ENCODE measurements at regions not wholly inside any gene's neighbourhood (a gene's known extent, or its start where the extent isn't known, plus 50 kb on each side); places are given as distances from the start of the nearest gene placed in this dataset.

- H3K4me3 ChIP-seq (ENCODE audit: low read depth, low read length) = no peak overlapping the region
- no peak for DNase-seq (ENCODE audit: low read depth)
These were observed 56.0 kb downstream of the BOD1L2 start for GRCh38 chr18:57202881-57203280.

- H3K4me3 ChIP-seq (ENCODE audit: low read depth, low read length) = no peak overlapping the region
- DNase-seq (ENCODE audit: low read depth) = no peak
These were observed 58.8 kb downstream of the BOD1L2 start for GRCh38 chr18:57205641-57206040.

GRCh38 chr18:57207124-57207916, 60.4 kb downstream of the BOD1L2 start:
- H3K4me3 ChIP-seq (ENCODE audit: low read depth, low read length) = no peak overlapping the region
- no peak for DNase-seq (ENCODE audit: low read depth)

- H3K4me3 ChIP-seq (ENCODE audit: low read depth, low read length) = no peak overlapping the region
- DNase-seq (ENCODE audit: low read depth) = no peak
These were observed 61.2 kb downstream of the BOD1L2 start for GRCh38 chr18:57208047-57208446.

- no peak for DNase-seq (ENCODE audit: low read depth)
- peak overlapping the region; percentile 3 for H3K4me3 ChIP-seq (ENCODE audit: low read depth, low read length)
These were observed 62.8 kb downstream of the BOD1L2 start for GRCh38 chr18:57209713-57210106.

GRCh38 chr18:57210107-57210715, 63.3 kb downstream of the BOD1L2 start:
- DNase-seq (ENCODE audit: low read depth) = peak; percentile 26
- H3K4me3 ChIP-seq (ENCODE audit: low read depth, low read length) = peak overlapping the region; percentile 9

GRCh38 chr18:57210716-57211411, 64.0 kb downstream of the BOD1L2 start:
- DNase-seq (ENCODE audit: low read depth) = no peak
- no peak overlapping the region for H3K4me3 ChIP-seq (ENCODE audit: low read depth, low read length)

- DNase-seq (ENCODE audit: low read depth) = no peak
- no peak overlapping the region for H3K4me3 ChIP-seq (ENCODE audit: low read depth, low read length)
These were observed 64.5 kb downstream of the BOD1L2 start for GRCh38 chr18:57211412-57211750.

GRCh38 chr18:57211776-57212175, 64.9 kb downstream of the BOD1L2 start:
- no peak for DNase-seq (ENCODE audit: low read depth)

GRCh38 chr18:57212678-57213077, 65.8 kb downstream of the BOD1L2 start:
- DNase-seq (ENCODE audit: low read depth) = no peak
- no peak overlapping the region for H3K4me3 ChIP-seq (ENCODE audit: low read depth, low read length)

More at GRCh38 chr18:57211776-57212175, 64.9 kb downstream of the BOD1L2 start:
- no peak overlapping the region for H3K4me3 ChIP-seq (ENCODE audit: low read depth, low read length)

- H3K4me3 ChIP-seq (ENCODE audit: low read depth, low read length) = no peak overlapping the region
- DNase-seq (ENCODE audit: low read depth) = no peak
These were observed 68.1 kb downstream of the BOD1L2 start for GRCh38 chr18:57214976-57215375.

- no peak overlapping the region for H3K4me3 ChIP-seq (ENCODE audit: low read depth, low read length)
- no peak for DNase-seq (ENCODE audit: low read depth)
These were observed 71.4 kb downstream of the BOD1L2 start for GRCh38 chr18:57218281-57218680.

- H3K4me3 ChIP-seq (ENCODE audit: low read depth, low read length) = no peak overlapping the region
- DNase-seq (ENCODE audit: low read depth) = no peak
These were observed 73.1 kb downstream of the BOD1L2 start for GRCh38 chr18:57219964-57220363.

GRCh38 chr18:57220480-57220879, 73.6 kb downstream of the BOD1L2 start:
- no peak overlapping the region for H3K4me3 ChIP-seq (ENCODE audit: low read depth, low read length)
- DNase-seq (ENCODE audit: low read depth) = no peak

GRCh38 chr18:57220930-57221483, 74.1 kb downstream of the BOD1L2 start:
- no peak for DNase-seq (ENCODE audit: low read depth)
- no peak overlapping the region for H3K4me3 ChIP-seq (ENCODE audit: low read depth, low read length)

GRCh38 chr18:57223144-57223870, 76.4 kb downstream of the BOD1L2 start:
- H3K4me3 ChIP-seq (ENCODE audit: low read depth, low read length) = no peak overlapping the region
- no peak for DNase-seq (ENCODE audit: low read depth)

GRCh38 chr18:57230861-57231585, 84.1 kb downstream of the BOD1L2 start:
- DNase-seq (ENCODE audit: low read depth) = no peak
- H3K4me3 ChIP-seq (ENCODE audit: low read depth, low read length) = no peak overlapping the region

GRCh38 chr18:57231864-57232263, 85.0 kb downstream of the BOD1L2 start:
- no peak for DNase-seq (ENCODE audit: low read depth)
- no peak overlapping the region for H3K4me3 ChIP-seq (ENCODE audit: low read depth, low read length)

GRCh38 chr18:57234346-57234745, 87.5 kb downstream of the BOD1L2 start:
- DNase-seq (ENCODE audit: low read depth) = no peak
- no peak overlapping the region for H3K4me3 ChIP-seq (ENCODE audit: low read depth, low read length)

Measured in skeletal muscle cell (primary cell).